ENCODE measurements at regions not wholly inside any gene's neighbourhood (a gene's known extent, or its start where the extent isn't known, plus 50 kb on each side); places are given as distances from the start of the nearest gene placed in this dataset.

GRCh38 chr6:29884261-29884660 lies 56.6 kb downstream of the HLA-G start:
- no peak overlapping the region for H3K4me3 ChIP-seq (ENCODE audit: low read depth, low read length, poor library complexity, severe bottlenecking)
- no peaks in the 10 kb centered on the region for H3K27me3 ChIP-seq (ENCODE audit: insufficient read depth, low read length)
- no peaks in the 10 kb centered on the region for H3K36me3 ChIP-seq (ENCODE audit: insufficient read depth, low read length)
- peaks cover 17% of the 10 kb centered on the region for H3K4me1 ChIP-seq (ENCODE audit: insufficient read depth, low read length, severe bottlenecking)
- H3K4me2 ChIP-seq (ENCODE audit: low read length): no peak overlapping the region
- no peaks in the 10 kb centered on the region for H3K9me2 ChIP-seq (ENCODE audit: low read depth, low read length)
- no peak overlapping the region for H3K27ac ChIP-seq (ENCODE audit: low read depth, low read length, poor library complexity, severe bottlenecking)
- no peaks in the 10 kb centered on the region for H3F3A ChIP-seq (ENCODE audit: insufficient read depth, low read length)
- no peak overlapping the region for H3K9ac ChIP-seq (ENCODE audit: low read length)
- H3K79me2 ChIP-seq (ENCODE audit: insufficient read depth, low read length): no peaks in the 10 kb centered on the region
- H3K9me3 ChIP-seq (ENCODE audit: low read length): no peaks in the 10 kb centered on the region
- TF ChIP-seq EZH2 (IDR thresholded peaks at IDR 0.05; ENCODE audit: borderline replicate concordance, low read length) (no peak), CTCF (IDR thresholded peaks at IDR 0.05; ENCODE audit: low read length) (no peak)
- no peaks in the 10 kb centered on the region for H4K20me1 ChIP-seq (ENCODE audit: insufficient read depth, low read length)
- H2AFZ ChIP-seq (ENCODE audit: low read length): no peak overlapping the region

GRCh38 chr6:29886701-29887100 lies 55.6 kb upstream of the HLA-A start:
- peak overlapping the region; percentile 80 for H3K4me3 ChIP-seq (ENCODE audit: low read depth, low read length, poor library complexity, severe bottlenecking)
- H3F3A ChIP-seq (ENCODE audit: insufficient read depth, low read length): no peaks in the 10 kb centered on the region
- H3K9me3 ChIP-seq (ENCODE audit: low read length): no peaks in the 10 kb centered on the region
- no peaks in the 10 kb centered on the region for H3K27me3 ChIP-seq (ENCODE audit: insufficient read depth, low read length)
- peak overlapping the region; percentile 73 for H3K4me2 ChIP-seq (ENCODE audit: low read length)
- no peaks in the 10 kb centered on the region for H3K9me2 ChIP-seq (ENCODE audit: low read depth, low read length)
- no peak overlapping the region for H2AFZ ChIP-seq (ENCODE audit: low read length)
- no peak overlapping the region for H3K9ac ChIP-seq (ENCODE audit: low read length)
- H3K36me3 ChIP-seq (ENCODE audit: insufficient read depth, low read length): no peaks in the 10 kb centered on the region
- H3K27ac ChIP-seq (ENCODE audit: low read depth, low read length, poor library complexity, severe bottlenecking): no peak overlapping the region
- H3K4me1 ChIP-seq (ENCODE audit: insufficient read depth, low read length, severe bottlenecking): peaks cover 17% of the 10 kb centered on the region
- no peaks in the 10 kb centered on the region for H3K79me2 ChIP-seq (ENCODE audit: insufficient read depth, low read length)
- TF ChIP-seq CTCF (IDR thresholded peaks at IDR 0.05; ENCODE audit: low read length): no peak
- TF ChIP-seq EZH2 (IDR thresholded peaks at IDR 0.05; ENCODE audit: borderline replicate concordance, low read length): no peak
- no peaks in the 10 kb centered on the region for H4K20me1 ChIP-seq (ENCODE audit: insufficient read depth, low read length)

- Histone ChIP-seq H3K4me1 (ENCODE audit: insufficient read depth, low read length, severe bottlenecking) (peaks cover 17% of the 10 kb centered on the region), H3K4me3 (ENCODE audit: low read depth, low read length, poor library complexity, severe bottlenecking) (peak overlapping the region; percentile 80), H3K79me2 (ENCODE audit: insufficient read depth, low read length) (no peaks in the 10 kb centered on the region), H3K9me3 (ENCODE audit: low read length) (no peaks in the 10 kb centered on the region), H2AFZ (ENCODE audit: low read length) (no peak overlapping the region), H3F3A (ENCODE audit: insufficient read depth, low read length) (no peaks in the 10 kb centered on the region), H3K27me3 (ENCODE audit: insufficient read depth, low read length) (no peaks in the 10 kb centered on the region), H3K9me2 (ENCODE audit: low read depth, low read length) (no peaks in the 10 kb centered on the region), H3K9ac (ENCODE audit: low read length) (peak overlapping the region; percentile 81), H3K36me3 (ENCODE audit: insufficient read depth, low read length) (no peaks in the 10 kb centered on the region), H3K27ac (ENCODE audit: low read depth, low read length, poor library complexity, severe bottlenecking) (no peak overlapping the region), H4K20me1 (ENCODE audit: insufficient read depth, low read length) (no peaks in the 10 kb centered on the region), H3K4me2 (ENCODE audit: low read length) (peak overlapping the region; percentile 73)
- TF ChIP-seq CTCF (IDR thresholded peaks at IDR 0.05; ENCODE audit: low read length) (no peak), EZH2 (IDR thresholded peaks at IDR 0.05; ENCODE audit: borderline replicate concordance, low read length) (no peak)
Observed at GRCh38 chr6:29887330-29887818, 55.0 kb upstream of the HLA-A start.

Data from OCI-LY1 (cell line).